ENCODE measurements at regions not wholly inside any gene's neighbourhood (a gene's known extent, or its start where the extent isn't known, plus 50 kb on each side); places are given as distances from the start of the nearest gene placed in this dataset.

GRCh38 chr16:86713021-86713631 lies 134.8 kb downstream of the FOXL1 start:
- Histone ChIP-seq H3K27me3 (replicated peaks; ENCODE audit: insufficient read depth) (no peaks in the 10 kb centered on the region), H3K4me1 (ENCODE audit: control insufficient read depth in 1 of 2, low read depth in 2 of 2) (no peaks in the 10 kb centered on the region), H3K4me3 (no peak overlapping the region), H3K36me3 (no peaks in the 10 kb centered on the region), H3K27ac (no peak overlapping the region), H3K9me3 (no peaks in the 10 kb centered on the region)
- TF ChIP-seq CTCF (IDR thresholded peaks at IDR 0.05), result no peak
- DNase-seq (ENCODE audit: low spot score), result no peak
- no peak for ATAC-seq (ENCODE audit: insufficient number of reproducible peaks, low FRiP score, low read depth)

GRCh38 chr16:86714166-86714565 lies 135.8 kb downstream of the FOXL1 start:
- Histone ChIP-seq H3K4me1 (ENCODE audit: control insufficient read depth in 1 of 2, low read depth in 2 of 2) (no peaks in the 10 kb centered on the region), H3K9me3 (no peaks in the 10 kb centered on the region), H3K4me3 (no peak overlapping the region), H3K27ac (no peak overlapping the region), H3K36me3 (no peaks in the 10 kb centered on the region), H3K27me3 (replicated peaks; ENCODE audit: insufficient read depth) (no peaks in the 10 kb centered on the region)
- no peak for TF ChIP-seq CTCF (IDR thresholded peaks at IDR 0.05)
- no peak for ATAC-seq (ENCODE audit: insufficient number of reproducible peaks, low FRiP score, low read depth)
- DNase-seq (ENCODE audit: low spot score), result no peak

- no peaks in the 10 kb centered on the region for H3K9me3 ChIP-seq
- no peaks in the 10 kb centered on the region for H3K36me3 ChIP-seq
- H3K4me1 ChIP-seq (ENCODE audit: control insufficient read depth in 1 of 2, low read depth in 2 of 2), result no peaks in the 10 kb centered on the region
- no peak for TF ChIP-seq CTCF (IDR thresholded peaks at IDR 0.05)
- ATAC-seq (ENCODE audit: insufficient number of reproducible peaks, low FRiP score, low read depth), result no peak
- no peak overlapping the region for H3K27ac ChIP-seq
- H3K4me3 ChIP-seq, result no peak overlapping the region
- DNase-seq (ENCODE audit: low spot score), result no peak
- no peaks in the 10 kb centered on the region for H3K27me3 ChIP-seq (replicated peaks; ENCODE audit: insufficient read depth)
These were observed 138.3 kb downstream of the FOXL1 start for GRCh38 chr16:86716649-86717048.

DNA sequence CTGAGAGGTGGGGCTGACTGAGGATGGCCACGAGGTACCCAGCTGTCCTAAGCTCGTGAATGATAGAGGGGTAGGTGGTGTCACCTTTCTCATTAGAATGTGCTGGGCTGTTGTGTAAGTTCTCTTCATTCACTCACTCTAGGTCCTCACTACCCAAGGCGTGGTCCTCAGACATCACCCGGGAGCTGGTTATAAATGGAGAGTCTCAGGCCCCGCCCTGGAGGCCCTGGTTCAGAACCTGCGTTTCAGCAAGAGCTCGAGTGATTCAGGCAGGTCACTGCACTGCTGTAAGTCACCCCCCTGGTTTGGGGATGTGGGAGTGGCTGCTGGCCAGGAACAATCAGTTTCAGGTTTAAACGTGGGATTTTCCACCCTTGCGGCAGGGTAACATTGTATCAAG lies 139.8 kb downstream of the FOXL1 start:
- no peak for TF ChIP-seq CTCF (IDR thresholded peaks at IDR 0.05)
- ATAC-seq (ENCODE audit: insufficient number of reproducible peaks, low FRiP score, low read depth), result no peak
- no peaks in the 10 kb centered on the region for H3K36me3 ChIP-seq
- H3K4me3 ChIP-seq, result no peak overlapping the region
- no peaks in the 10 kb centered on the region for H3K27me3 ChIP-seq (replicated peaks; ENCODE audit: insufficient read depth)
- H3K27ac ChIP-seq, result no peak overlapping the region
- DNase-seq (ENCODE audit: low spot score), result no peak
- H3K4me1 ChIP-seq (ENCODE audit: control insufficient read depth in 1 of 2, low read depth in 2 of 2), result no peaks in the 10 kb centered on the region
- no peaks in the 10 kb centered on the region for H3K9me3 ChIP-seq

GRCh38 chr16:86722970-86723369 lies 144.6 kb downstream of the FOXL1 start:
- Histone ChIP-seq H3K36me3 (no peaks in the 10 kb centered on the region), H3K4me3 (no peak overlapping the region), H3K9me3 (no peaks in the 10 kb centered on the region), H3K27ac (no peak overlapping the region), H3K4me1 (ENCODE audit: control insufficient read depth in 1 of 2, low read depth in 2 of 2) (no peaks in the 10 kb centered on the region), H3K27me3 (replicated peaks; ENCODE audit: insufficient read depth) (no peaks in the 10 kb centered on the region)
- DNase-seq (ENCODE audit: low spot score) (no peak), ATAC-seq (ENCODE audit: insufficient number of reproducible peaks, low FRiP score, low read depth) (no peak)
- TF ChIP-seq CTCF (IDR thresholded peaks at IDR 0.05), result no peak

Data from thoracic aorta (tissue), 2 donors.